Activated T-cell treated with anti-CD3 and anti-CD28 coated beads, Interleukin-2, amount 50 U/mL, for 4 hours (primary cell): ENCODE measurements at regions not wholly inside any gene's neighbourhood (a gene's known extent, or its start where the extent isn't known, plus 50 kb on each side); places are given as distances from the start of the nearest gene placed in this dataset.
"Not testable (repeated sequence)": the region's sequence is repeated elsewhere in the genome, so short reads cannot be mapped to it uniquely, and the experiment has no call there.

Experiments used
- ATAC-seq, 2 donors: fragments of 200-7000 bp; cut with Tn5 transposase; one replicate each; pipeline ENCODE4 v1.10.0; 2021
- DNase-seq: peaks from one replicate; pipeline ENCODE4 v3.0.0-alpha.2; 2020
- H3K27me3 Mint-ChIP-seq: one replicate; pipeline ENCODE4 v1.8.0; 2021; ENCODE audit warnings: low read depth, mixed read lengths
- H3K36me3 Mint-ChIP-seq: one replicate; pipeline ENCODE4 v1.8.0; 2022; ENCODE audit warnings: mixed read lengths; ENCODE audit not compliant: insufficient read depth
- H3K4me1 Mint-ChIP-seq: one replicate; pipeline ENCODE4 v1.8.0; 2021; ENCODE audit warnings: low read depth, mixed read lengths
- H3K4me3 Mint-ChIP-seq: one replicate; pipeline ENCODE4 v1.8.0; 2021; ENCODE audit warnings: mild to moderate bottlenecking, moderate library complexity, mixed read lengths
- H3K9me3 Mint-ChIP-seq: one replicate; pipeline ENCODE4 v1.8.0; 2021; ENCODE audit warnings: mixed read lengths

GRCh38 chr15:88965097-88965496 lies 51.9 kb upstream of the MFGE8 start:
- not testable (repeated sequence) for H3K27me3 Mint-ChIP-seq, H3K4me1 Mint-ChIP-seq, ATAC-seq, H3K4me3 Mint-ChIP-seq, DNase-seq, H3K36me3 Mint-ChIP-seq
- H3K9me3 Mint-ChIP-seq, result peaks cover 23% of the 10 kb centered on the region

DNA sequence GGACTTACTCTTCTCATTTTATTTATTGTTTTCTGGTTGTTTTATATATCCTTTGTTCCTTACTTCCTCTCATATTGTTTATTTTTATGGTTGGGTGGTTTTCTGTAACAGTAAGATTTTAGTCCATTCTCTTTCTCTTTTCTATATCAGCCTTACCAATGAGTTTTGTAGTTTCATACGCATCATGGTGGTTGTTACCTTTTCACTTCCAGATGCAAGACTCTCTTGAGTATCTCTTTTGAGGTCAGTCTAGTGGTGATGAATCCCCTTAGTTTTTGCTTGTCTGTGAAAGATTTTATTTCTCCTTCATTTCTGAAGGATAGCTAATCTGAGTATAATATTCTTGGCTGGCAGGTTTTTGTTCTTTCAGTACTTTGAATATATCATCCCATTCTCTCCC lies 57.1 kb upstream of the MFGE8 start:
- DNase-seq (no peak), ATAC-seq (no peak)
- H3K36me3 Mint-ChIP-seq, result peaks cover 2% of the 10 kb centered on the region
- peaks cover 7% of the 10 kb centered on the region for H3K27me3 Mint-ChIP-seq
- H3K4me1 Mint-ChIP-seq, result no peaks in the 10 kb centered on the region
- no peak overlapping the region for H3K4me3 Mint-ChIP-seq
- peaks cover 21% of the 10 kb centered on the region for H3K9me3 Mint-ChIP-seq

DNA sequence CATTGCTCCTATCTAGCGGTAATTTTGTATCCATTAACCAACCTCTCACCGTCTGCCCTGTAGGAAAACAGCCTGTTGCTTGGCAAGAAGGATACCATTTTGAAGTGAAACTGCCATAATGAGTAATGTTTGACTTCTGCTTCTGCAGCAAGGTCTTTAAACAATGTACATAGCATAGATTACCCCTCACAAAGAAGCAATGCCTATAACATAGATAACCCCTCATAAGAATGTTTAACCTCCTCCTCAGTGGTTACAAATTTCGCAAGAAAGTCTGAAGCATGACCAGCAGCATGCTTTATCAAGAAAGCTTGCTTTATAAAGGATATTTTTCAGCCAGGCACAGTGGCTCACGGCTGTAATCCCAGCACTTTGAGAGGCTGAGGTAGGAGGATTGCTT lies 61.2 kb upstream of the MFGE8 start:
- no peak overlapping the region for H3K4me3 Mint-ChIP-seq
- ATAC-seq (no peak), DNase-seq (no peak)
- peaks cover 10% of the 10 kb centered on the region for H3K9me3 Mint-ChIP-seq
- no peaks in the 10 kb centered on the region for H3K4me1 Mint-ChIP-seq
- H3K36me3 Mint-ChIP-seq, result no peaks in the 10 kb centered on the region
- H3K27me3 Mint-ChIP-seq, result peaks cover 7% of the 10 kb centered on the region

GRCh38 chr15:88975891-88976290 lies 62.7 kb upstream of the MFGE8 start:
- Mint-ChIP-seq H3K36me3 (no peaks in the 10 kb centered on the region), H3K4me1 (no peaks in the 10 kb centered on the region), H3K27me3 (peaks cover 3% of the 10 kb centered on the region), H3K4me3 (no peak overlapping the region), H3K9me3 (no peaks in the 10 kb centered on the region)
- DNase-seq (no peak), ATAC-seq (no peak)

DNA sequence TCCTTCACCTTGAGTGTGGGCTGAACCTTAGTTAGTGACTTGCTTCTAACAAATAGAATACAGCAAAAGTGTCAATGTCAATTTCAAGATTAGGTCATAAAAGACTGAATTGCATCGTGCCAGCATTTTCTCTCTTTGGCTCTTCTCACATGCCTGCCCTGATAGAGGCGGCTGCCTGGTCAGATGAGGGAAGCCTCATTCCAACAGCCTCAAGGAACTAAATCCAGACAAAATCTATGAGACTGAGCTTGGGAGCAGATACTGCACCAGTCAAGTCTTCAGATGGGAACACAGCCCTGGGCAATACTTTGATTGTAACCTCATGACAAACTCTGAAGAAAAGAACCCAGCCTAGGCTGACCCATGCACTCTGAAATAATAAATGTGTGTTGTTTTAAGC lies 63.5 kb upstream of the MFGE8 start:
- H3K27me3 Mint-ChIP-seq, result peaks cover 3% of the 10 kb centered on the region
- no peak overlapping the region for H3K4me3 Mint-ChIP-seq
- DNase-seq, result no peak
- no peaks in the 10 kb centered on the region for H3K9me3 Mint-ChIP-seq
- H3K4me1 Mint-ChIP-seq, result no peaks in the 10 kb centered on the region
- no peaks in the 10 kb centered on the region for H3K36me3 Mint-ChIP-seq
- ATAC-seq, result no peak

GRCh38 chr15:88979674-88980073 lies 66.5 kb upstream of the MFGE8 start:
- Mint-ChIP-seq H3K9me3 (no peaks in the 10 kb centered on the region), H3K27me3 (no peaks in the 10 kb centered on the region), H3K4me3 (no peak overlapping the region), H3K36me3 (no peaks in the 10 kb centered on the region), H3K4me1 (no peaks in the 10 kb centered on the region)
- ATAC-seq (no peak), DNase-seq (no peak)

- Mint-ChIP-seq H3K4me1 (no peaks in the 10 kb centered on the region), H3K9me3 (no peaks in the 10 kb centered on the region), H3K4me3 (no peak overlapping the region), H3K36me3 (no peaks in the 10 kb centered on the region), H3K27me3 (no peaks in the 10 kb centered on the region)
- no peak for DNase-seq
- ATAC-seq, result no peak
Observed at GRCh38 chr15:88980498-88980897, 67.3 kb upstream of the MFGE8 start.

- Mint-ChIP-seq H3K4me1 (no peaks in the 10 kb centered on the region), H3K36me3 (no peaks in the 10 kb centered on the region), H3K9me3 (no peaks in the 10 kb centered on the region), H3K27me3 (no peaks in the 10 kb centered on the region), H3K4me3 (no peak overlapping the region)
- ATAC-seq, result no peak
- no peak for DNase-seq
Observed at GRCh38 chr15:88981244-88982215, 68.4 kb upstream of the MFGE8 start.

GRCh38 chr15:88982304-88982945 lies 69.2 kb upstream of the MFGE8 start:
- no peaks in the 10 kb centered on the region for H3K27me3 Mint-ChIP-seq
- no peak overlapping the region for H3K4me3 Mint-ChIP-seq

GRCh38 chr15:88982946-88983342 lies 69.8 kb upstream of the MFGE8 start:
- Mint-ChIP-seq H3K4me3 (no peak overlapping the region), H3K36me3 (no peaks in the 10 kb centered on the region), H3K4me1 (no peaks in the 10 kb centered on the region), H3K27me3 (no peaks in the 10 kb centered on the region), H3K9me3 (no peaks in the 10 kb centered on the region)
- ATAC-seq (no peak), DNase-seq (no peak)

More at GRCh38 chr15:88982304-88982945, 69.2 kb upstream of the MFGE8 start:
- ATAC-seq (no peak), DNase-seq (no peak)
- no peaks in the 10 kb centered on the region for H3K4me1 Mint-ChIP-seq
- no peaks in the 10 kb centered on the region for H3K9me3 Mint-ChIP-seq
- H3K36me3 Mint-ChIP-seq, result no peaks in the 10 kb centered on the region

- DNase-seq (no peak), ATAC-seq (no peak)
- H3K36me3 Mint-ChIP-seq, result no peaks in the 10 kb centered on the region
- no peak overlapping the region for H3K4me3 Mint-ChIP-seq
- H3K4me1 Mint-ChIP-seq, result no peaks in the 10 kb centered on the region
- no peaks in the 10 kb centered on the region for H3K27me3 Mint-ChIP-seq
- no peaks in the 10 kb centered on the region for H3K9me3 Mint-ChIP-seq
Observed at GRCh38 chr15:88983861-88984429, 70.8 kb upstream of the MFGE8 start.

GRCh38 chr15:88985547-88986393 lies 72.6 kb upstream of the MFGE8 start:
- ATAC-seq, result no peak
- Mint-ChIP-seq H3K36me3 (no peaks in the 10 kb centered on the region), H3K4me3 (no peak overlapping the region), H3K9me3 (no peaks in the 10 kb centered on the region), H3K27me3 (peaks cover 2% of the 10 kb centered on the region), H3K4me1 (no peaks in the 10 kb centered on the region)
- no peak for DNase-seq

DNA sequence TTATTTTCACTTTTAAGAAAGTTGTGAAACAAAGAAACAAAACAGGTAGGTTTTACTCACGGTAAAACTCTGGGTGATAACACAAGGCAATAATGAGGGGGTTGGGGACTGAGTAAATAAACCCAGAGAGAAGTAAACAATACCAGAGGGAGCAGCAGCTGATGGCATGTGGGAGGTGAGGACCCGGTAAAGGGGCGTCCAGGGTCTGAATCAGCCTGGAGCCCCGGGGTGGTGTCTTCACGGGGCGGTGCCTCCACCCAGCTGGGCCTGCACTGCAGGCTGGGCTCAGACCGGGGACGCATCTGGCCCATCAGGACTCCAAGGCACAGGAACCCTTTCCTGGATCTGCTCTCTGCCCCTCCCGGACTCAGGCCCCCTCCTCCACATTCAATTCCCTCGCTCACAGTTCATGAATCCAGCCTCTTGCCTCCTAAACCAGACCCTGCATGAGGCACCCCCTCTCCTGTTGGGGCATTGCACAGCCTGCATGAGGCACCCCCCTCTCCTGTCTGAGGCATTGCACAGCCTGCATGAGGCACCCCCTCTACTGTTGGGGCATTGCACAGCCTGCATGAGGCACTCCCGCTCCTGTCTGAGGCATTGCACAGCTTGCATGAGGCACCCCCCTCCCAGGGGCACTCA lies 73.9 kb upstream of the MFGE8 start:
- no peak for ATAC-seq
- H3K9me3 Mint-ChIP-seq, result no peaks in the 10 kb centered on the region
- DNase-seq, result no peak
- H3K36me3 Mint-ChIP-seq, result no peaks in the 10 kb centered on the region
- H3K4me1 Mint-ChIP-seq, result no peaks in the 10 kb centered on the region
- peaks cover 2% of the 10 kb centered on the region for H3K27me3 Mint-ChIP-seq
- no peak overlapping the region for H3K4me3 Mint-ChIP-seq

DNA sequence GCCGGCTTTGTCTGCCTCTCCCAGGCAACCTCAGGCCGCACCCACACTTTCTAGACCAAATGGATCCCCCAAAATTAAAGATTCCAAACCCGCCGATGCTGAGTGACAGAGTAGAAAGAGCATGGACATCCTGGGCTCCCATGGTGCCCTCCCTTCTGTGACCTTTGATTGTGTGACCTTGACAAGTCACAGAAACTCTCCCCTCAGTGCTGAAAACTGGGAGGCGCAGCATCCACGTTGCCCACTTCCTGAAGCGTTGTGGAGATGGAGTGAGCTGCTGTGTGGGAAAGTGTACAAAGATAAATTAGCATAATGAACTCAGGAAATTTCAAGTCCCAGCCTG lies 74.4 kb upstream of the MFGE8 start:
- no peaks in the 10 kb centered on the region for H3K36me3 Mint-ChIP-seq
- no peaks in the 10 kb centered on the region for H3K9me3 Mint-ChIP-seq
- no peak for DNase-seq
- ATAC-seq, result no peak
- no peak overlapping the region for H3K4me3 Mint-ChIP-seq
- H3K4me1 Mint-ChIP-seq, result no peaks in the 10 kb centered on the region
- H3K27me3 Mint-ChIP-seq, result peaks cover 2% of the 10 kb centered on the region
